HepG2 (cell line): ENCODE measurements at regions not wholly inside any gene's neighbourhood (a gene's known extent, or its start where the extent isn't known, plus 50 kb on each side); places are given as distances from the start of the nearest gene placed in this dataset.
A peak's percentile ranks its signal among the peaks of the same experiment; 100 is the strongest.

Source experiments
- ATAC-seq: fragments of 200-7000 bp; cut with Tn5 transposase; 3 replicates; pipeline ENCODE4 v1.9.1; 2020; ENCODE audit warnings: mild to moderate bottlenecking, moderate library complexity
- BruUV-seq: library from RNA; stranded (reverse); fragments of 400-500 nt; replicated peaks from 2 replicates; lab custom pipeline; 2021; lab: Mats Ljungman, UMichigan
- CTCF ChIA-PET: fragments of 300-600 bp; formaldehyde crosslinking; extraction: SDS; loops from one replicate; lab custom pipeline; 2021; ENCODE audit warnings: low total read pairs, inconsistent platforms, low intra/inter-chr PET ratio; lab: Yijun Ruan, JAX
- POLR2A ChIA-PET: fragments of 350-600 bp; sonication (Branson Sonifier 250); formaldehyde crosslinking; loops from one replicate; lab custom pipeline; 2020; ENCODE audit warnings: antibody characterized with exemption, inconsistent platforms; lab: Yijun Ruan, JAX
- DNase-seq: peaks from one replicate; pipeline ENCODE4 v3.0.0-alpha.2; 2015; ENCODE audit warnings: low spot score
- FAIRE-seq: peaks from 3 replicates; lab custom pipeline; 2011; peaks lifted over from hg19 to GRCh38; lab: Jason Lieb, UNC
- H2AFZ ChIP-seq: one replicate; pipeline ENCODE4 v1.6.1; 2011; ENCODE audit warnings: low read length, inconsistent platforms
- H3K27ac ChIP-seq: fragments of 300-600 bp; 3 replicates; pipeline ENCODE4 v1.8.0; 2011; ENCODE audit warnings: mixed run types, mild to moderate bottlenecking, mixed read lengths, low read length, inconsistent platforms; ENCODE audit not compliant: insufficient read depth; ENCODE audit errors: extremely low read length
- H3K27me3 ChIP-seq, 2 experiments: fragments of 200-600 bp in 1 of 2; 2 replicates in 1 of 2; 3 replicates in 1 of 2; pipeline versions ENCODE4 v1.6.0 to v1.8.0; 2011; ENCODE audit warnings: low read length in 2 of 2, mild to moderate bottlenecking in 2 of 2, moderate library complexity in 2 of 2, inconsistent platforms in 1 of 2; ENCODE audit not compliant: insufficient read depth in 2 of 2, control insufficient read depth in 1 of 2
- H3K36me3 ChIP-seq, 2 experiments: fragments of 200-600 bp in 1 of 2; replicated peaks in 1 of 2; 2 replicates in 1 of 2; 3 replicates in 1 of 2; pipeline versions ENCODE4 v1.5.1 to v1.8.0; 2011; ENCODE audit warnings: low read length in 2 of 2, inconsistent platforms in 1 of 2; ENCODE audit not compliant: insufficient read depth in 2 of 2, control insufficient read depth in 1 of 2
- H3K4me1 ChIP-seq: 2 replicates; pipeline ENCODE4 v1.5.1; 2012; ENCODE audit warnings: low read length, inconsistent platforms; ENCODE audit not compliant: insufficient read depth
- H3K4me2 ChIP-seq: 2 replicates; pipeline ENCODE4 v1.6.0; 2011; ENCODE audit warnings: low read depth, low read length, inconsistent platforms
- H3K4me3 ChIP-seq, 3 experiments: fragments of 200-600 bp in 1 of 3; sonication (generic), shearing (Covaris generic) in 1 of 3; replicated peaks in 1 of 3; 2 replicates each; pipeline ENCODE4 v1.5.1; 2011 to 2016; ENCODE audit warnings: low read length in 3 of 3, inconsistent platforms in 2 of 3, low read depth in 2 of 3, mild to moderate bottlenecking in 2 of 3, control low read depth in 1 of 3, mixed read lengths in 1 of 3; ENCODE audit not compliant: insufficient read depth in 1 of 3
- H3K79me2 ChIP-seq: one replicate; pipeline ENCODE4 v1.6.1; 2011; ENCODE audit warnings: low read length, inconsistent platforms; ENCODE audit not compliant: insufficient read depth
- H3K9ac ChIP-seq: 2 replicates; pipeline ENCODE4 v1.6.0; 2011; ENCODE audit warnings: mild to moderate bottlenecking, low read depth, low read length, inconsistent platforms; ENCODE audit not compliant: insufficient read depth
- H3K9me3 ChIP-seq: 2 replicates; pipeline ENCODE4 v1.5.1; 2012; ENCODE audit warnings: mild to moderate bottlenecking, low read length
- H4K20me1 ChIP-seq: 2 replicates; pipeline ENCODE4 v1.6.0; 2011; ENCODE audit warnings: inconsistent platforms, mild to moderate bottlenecking, low read length, moderate library complexity; ENCODE audit not compliant: insufficient read depth
- CREB1 ChIP-seq, 2 experiments: fragments of 450-650 bp in 1 of 2; IDR thresholded peaks; 2 replicates each; pipeline ENCODE4 v1.6.1; 2016 to 2017; ENCODE audit warnings: control low read depth in 1 of 2, mild to moderate bottlenecking in 1 of 2, missing compliant biosample characterization in 1 of 2, missing genetic modification characterization in 1 of 2
- ELF1 ChIP-seq: sonication (generic); formaldehyde crosslinking; IDR thresholded peaks from 2 replicates; pipeline ENCODE4 v1.4.0; 2020; ENCODE audit warnings: missing genetic modification reagents
- ESRRA ChIP-seq: sonication (generic); formaldehyde crosslinking; IDR thresholded peaks from 2 replicates; pipeline ENCODE4 v1.5.1; 2020; ENCODE audit warnings: mild to moderate bottlenecking, low read depth, missing genetic modification reagents
- GLI4 ChIP-seq: sonication (generic); formaldehyde crosslinking; IDR thresholded peaks from 2 replicates; pipeline ENCODE4 v1.5.1; 2020; ENCODE audit warnings: missing genetic modification reagents, mild to moderate bottlenecking, moderate library complexity, borderline replicate concordance
- KLF13 ChIP-seq: sonication (generic); formaldehyde crosslinking; IDR thresholded peaks from 2 replicates; pipeline ENCODE4 v1.4.0; 2020; ENCODE audit warnings: mild to moderate bottlenecking, missing genetic modification reagents
- KMT2B ChIP-seq: IDR thresholded peaks from 2 replicates; pipeline ENCODE4 v1.6.1; 2016; ENCODE audit warnings: missing genetic modification reagents, missing compliant biosample characterization
- MAFK ChIP-seq, 2 experiments: IDR thresholded peaks in 1 of 2; conservative IDR thresholded peaks in 1 of 2; 2 replicates each; pipeline ENCODE4 v1.6.1; 2011; ENCODE audit warnings: improper control_type of control experiment in 2 of 2, low read length in 2 of 2
- MED13 ChIP-seq: sonication (generic); formaldehyde crosslinking; IDR thresholded peaks from 2 replicates; pipeline ENCODE4 v1.5.0; 2020; ENCODE audit warnings: missing genetic modification reagents
- NR2C2 ChIP-seq: sonication (generic); formaldehyde crosslinking; IDR thresholded peaks from 2 replicates; pipeline ENCODE4 v1.4.0; 2020; ENCODE audit warnings: missing genetic modification reagents, mild to moderate bottlenecking, moderate library complexity, borderline replicate concordance
- NR2F1 ChIP-seq, 2 experiments: fragments of 450-650 bp in 1 of 2; formaldehyde crosslinking in 1 of 2; IDR thresholded peaks; 2 replicates each; pipeline versions ENCODE4 v1.5.0 to v1.6.1; 2016 to 2020; ENCODE audit warnings: mild to moderate bottlenecking in 1 of 2, missing compliant biosample characterization in 1 of 2, missing genetic modification reagents in 1 of 2, moderate library complexity in 1 of 2
- PHB2 ChIP-seq: fragments of 450-650 bp; IDR thresholded peaks from 2 replicates; pipeline ENCODE4 v1.6.1; 2018; ENCODE audit not compliant: partially characterized antibody
- PLRG1 ChIP-seq: fragments of 450-650 bp; conservative IDR thresholded peaks from 2 replicates; pipeline ENCODE4 v1.6.1; 2016
- RBM22 ChIP-seq: fragments of 200-400 bp; formaldehyde crosslinking; optimal IDR thresholded peaks from 2 replicates; pipeline ENCODE3; 2017; ENCODE audit warnings: mild to moderate bottlenecking, low read length, moderate library complexity
- REPIN1 ChIP-seq: sonication (generic); formaldehyde crosslinking; IDR thresholded peaks from 2 replicates; pipeline ENCODE4 v1.8.0; 2022; ENCODE audit warnings: missing genetic modification reagents, low read depth, mild to moderate bottlenecking, borderline replicate concordance
- SAP130 ChIP-seq: IDR thresholded peaks from 2 replicates; pipeline ENCODE4 v1.6.1; 2016; ENCODE audit warnings: low read depth
- SIN3B ChIP-seq: fragments of 150-350 bp; IDR thresholded peaks from 2 replicates; pipeline ENCODE4 v1.6.1; 2014; ENCODE audit warnings: low read length
- TAF15 ChIP-seq: fragments of 200-400 bp; formaldehyde crosslinking; IDR thresholded peaks from one replicate; pipeline ENCODE4 v1.6.1; 2018; ENCODE audit warnings: mild to moderate bottlenecking, low read depth, low read length; ENCODE audit not compliant: poor library complexity, severe bottlenecking
- ZNF235 ChIP-seq: sonication (generic); formaldehyde crosslinking; IDR thresholded peaks from 2 replicates; pipeline ENCODE4 v1.8.1; 2023; ENCODE audit warnings: mild to moderate bottlenecking, missing genetic modification reagents, borderline replicate concordance
- ZNF256 ChIP-seq: sonication (generic); formaldehyde crosslinking; conservative IDR thresholded peaks from 2 replicates; pipeline ENCODE4 v1.4.0; 2020; ENCODE audit warnings: missing genetic modification reagents
- ZNF329 ChIP-seq: sonication (generic); formaldehyde crosslinking; IDR thresholded peaks from 2 replicates; pipeline ENCODE4 v1.9.0; 2021; ENCODE audit warnings: low read depth, mild to moderate bottlenecking, missing genetic modification reagents
- ZNF644 ChIP-seq: IDR thresholded peaks from 2 replicates; pipeline ENCODE4 v1.6.1; 2016; ENCODE audit warnings: low read depth
- ZNF737 ChIP-seq: sonication (generic); formaldehyde crosslinking; IDR thresholded peaks from 2 replicates; pipeline ENCODE4 v1.5.0; 2020; ENCODE audit warnings: missing genetic modification reagents, mild to moderate bottlenecking, borderline replicate concordance
- ZNF792 ChIP-seq: IDR thresholded peaks from 2 replicates; pipeline ENCODE4 v1.6.1; 2016
- WGBS: methylation state at CpG from one replicate; pipeline ENCODE4 v1.1.6; 2017; ENCODE audit warnings: low lambda C conversion rate; 5-methylcytosine and 5-hydroxymethylcytosine counted together
- in situ Hi-C: cut with HindIII; loops from 2 replicates; pipeline ENCODE4 v1.10.0; 2017; ENCODE audit warnings: low pct_unique_long_range_greater_than_20kb; ENCODE audit not compliant: extremely low pct_ligation_motif_present
- intact Hi-C: fragments of 100-400 bp; cut with micrococcal nuclease; formaldehyde crosslinking; loops from one replicate; pipeline ENCODE4 v1.10.0; 2022; ENCODE audit not compliant: unreplicated experiment
- TF ChIP-seq, protein P1 (sequence below): sonication (generic); formaldehyde crosslinking; IDR thresholded peaks from 2 replicates; pipeline ENCODE4 v1.8.1; 2023; ENCODE audit warnings: mild to moderate bottlenecking, inconsistent platforms, moderate library complexity, missing genetic modification reagents, borderline replicate concordance
- TF ChIP-seq, protein P2 (sequence below): IDR thresholded peaks from 2 replicates; pipeline ENCODE4 v1.6.1; 2016; ENCODE audit warnings: low read depth, borderline replicate concordance
- TF ChIP-seq, protein P3 (sequence below): sonication (generic); formaldehyde crosslinking; IDR thresholded peaks from 2 replicates; pipeline ENCODE4 v1.9.0; 2022; ENCODE audit warnings: low read depth, missing genetic modification reagents

- no peaks in the 10 kb centered on the region for H4K20me1 ChIP-seq
- H3K9me3 ChIP-seq, result no peaks in the 10 kb centered on the region
- CTCF ChIA-PET, result no interaction called here
- POLR2A ChIA-PET, result interaction anchor here (1.2 to 2.0 kb wide), 3 partner anchors 9 to 13 kb away, joined by 3 to 23 read pairs (median 4); no protein-coding TSS in a partner anchor
- no peaks in the 10 kb centered on the region for H3K27me3 ChIP-seq
- intact Hi-C loops, result loop anchor here (5.0 kb wide), 1 partner anchor 57 kb away; no protein-coding TSS in a partner anchor
- H3K9ac ChIP-seq, result no peak overlapping the region
- in situ Hi-C loops, result no loop called here
- FAIRE-seq (peak; percentile 54), DNase-seq (no peak), ATAC-seq (peak; percentile 77)
- H2AFZ ChIP-seq, result no peak overlapping the region
- peak overlapping the region; percentile 18 for H3K4me2 ChIP-seq
- BruUV-seq, result no TSS peak
- H3K4me3 ChIP-seq, result no peak overlapping the region
- peaks cover 78% of the 10 kb centered on the region for H3K4me1 ChIP-seq
- H3K27ac ChIP-seq, result peak overlapping the region; percentile 68
- 33% methylated on average over 1 of the region's 2 CpGs for WGBS
- H3K79me2 ChIP-seq, result no peaks in the 10 kb centered on the region
- H3K36me3 ChIP-seq, result no peaks in the 10 kb centered on the region
- no peak for TF ChIP-seq KMT2B
- no peak for TF ChIP-seq TAF15
- TF ChIP-seq KLF13 (CRISPR knock-in tag), result no peak
- TF ChIP-seq RBM22, result no peak
- TF ChIP-seq SAP130, result no peak
- TF ChIP-seq, protein P1, sequence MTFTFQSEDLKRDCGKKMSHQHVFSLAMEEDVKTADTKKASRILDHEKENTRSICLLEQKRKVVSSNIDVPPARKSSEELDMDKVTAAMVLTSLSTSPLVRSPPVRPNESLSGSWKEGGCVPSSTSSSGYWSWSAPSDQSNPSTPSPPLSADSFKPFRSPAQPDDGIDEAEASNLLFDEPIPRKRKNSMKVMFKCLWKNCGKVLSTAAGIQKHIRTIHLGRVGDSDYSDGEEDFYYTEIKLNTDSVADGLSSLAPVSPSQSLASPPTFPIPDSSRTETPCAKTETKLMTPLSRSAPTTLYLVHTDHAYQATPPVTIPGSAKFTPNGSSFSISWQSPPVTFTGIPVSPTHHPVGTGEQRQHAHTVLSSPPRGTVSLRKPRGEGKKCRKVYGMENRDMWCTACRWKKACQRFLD (CRISPR knock-in tag), result no peak
- no peak for TF ChIP-seq CREB1 (IDR thresholded peaks at IDR 0.05)
- no peak for TF ChIP-seq CREB1 (CRISPR knock-in tag; IDR thresholded peaks at IDR 0.05)
- no peak for TF ChIP-seq ELF1
- TF ChIP-seq ZNF329 (CRISPR knock-in tag), result no peak
- no peak for TF ChIP-seq PHB2
- TF ChIP-seq SIN3B, result no peak
- TF ChIP-seq ZNF256 (CRISPR knock-in tag), result no peak
- TF ChIP-seq PLRG1, result no peak
- TF ChIP-seq, protein P2, sequence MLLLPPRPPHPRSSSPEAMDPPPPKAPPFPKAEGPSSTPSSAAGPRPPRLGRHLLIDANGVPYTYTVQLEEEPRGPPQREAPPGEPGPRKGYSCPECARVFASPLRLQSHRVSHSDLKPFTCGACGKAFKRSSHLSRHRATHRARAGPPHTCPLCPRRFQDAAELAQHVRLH (CRISPR knock-in tag), result no peak
- no peak for TF ChIP-seq ZNF792 (CRISPR knock-in tag)
- no peak for TF ChIP-seq REPIN1 (CRISPR knock-in tag)
- TF ChIP-seq ZNF235 (CRISPR knock-in tag), result no peak
- no peak for TF ChIP-seq GLI4
- TF ChIP-seq ESRRA, result no peak
- TF ChIP-seq ZNF644 (CRISPR knock-in tag), result 0 out of 2 replicates have a peak, but pooled peaks have one; percentile 29
- TF ChIP-seq ZNF737 (CRISPR knock-in tag), result no peak
- no peak for TF ChIP-seq MAFK (conservative IDR thresholded peaks at IDR 0.05 in 1 of 2, IDR thresholded peaks at IDR 0.05 in 1 of 2; ENCODE audit: low read length in 2 of 2)
- TF ChIP-seq MED13, result no peak
- TF ChIP-seq, protein P3, sequence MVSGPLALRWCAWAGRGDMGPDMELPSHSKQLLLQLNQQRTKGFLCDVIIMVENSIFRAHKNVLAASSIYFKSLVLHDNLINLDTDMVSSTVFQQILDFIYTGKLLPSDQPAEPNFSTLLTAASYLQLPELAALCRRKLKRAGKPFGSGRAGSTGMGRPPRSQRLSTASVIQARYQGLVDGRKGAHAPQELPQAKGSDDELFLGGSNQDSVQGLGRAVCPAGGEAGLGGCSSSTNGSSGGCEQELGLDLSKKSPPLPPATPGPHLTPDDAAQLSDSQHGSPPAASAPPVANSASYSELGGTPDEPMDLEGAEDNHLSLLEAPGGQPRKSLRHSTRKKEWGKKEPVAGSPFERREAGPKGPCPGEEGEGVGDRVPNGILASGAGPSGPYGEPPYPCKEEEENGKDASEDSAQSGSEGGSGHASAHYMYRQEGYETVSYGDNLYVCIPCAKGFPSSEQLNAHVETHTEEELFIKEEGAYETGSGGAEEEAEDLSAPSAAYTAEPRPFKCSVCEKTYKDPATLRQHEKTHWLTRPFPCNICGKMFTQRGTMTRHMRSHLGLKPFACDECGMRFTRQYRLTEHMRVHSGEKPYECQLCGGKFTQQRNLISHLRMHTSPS, result no peak
- no peak for TF ChIP-seq NR2C2 (CRISPR knock-in tag)
- no peak; a peak in 1 of 4 replicates for TF ChIP-seq NR2F1 (CRISPR knock-in tag; IDR thresholded peaks at IDR 0.05)
These were observed 321.3 kb downstream of the FOXO1 start for GRCh38 chr13:40345149-40345514.
